GM18868 (cell line): ENCODE measurements at regions not wholly inside any gene's neighbourhood (a gene's known extent, or its start where the extent isn't known, plus 50 kb on each side); places are given as distances from the start of the nearest gene placed in this dataset.
A peak's percentile ranks its signal among the peaks of the same experiment; 100 is the strongest.
"Not testable (repeated sequence)": the region's sequence is repeated elsewhere in the genome, so short reads cannot be mapped to it uniquely, and the experiment has no call there.

Source experiments
- ATAC-seq: cut with Tn5 transposase; IDR thresholded peaks from one replicate; pipeline ENCODE4 v1.9.1; 2021; ENCODE audit warnings: mild to moderate bottlenecking, moderate library complexity; ENCODE audit not compliant: unreplicated experiment

DNA sequence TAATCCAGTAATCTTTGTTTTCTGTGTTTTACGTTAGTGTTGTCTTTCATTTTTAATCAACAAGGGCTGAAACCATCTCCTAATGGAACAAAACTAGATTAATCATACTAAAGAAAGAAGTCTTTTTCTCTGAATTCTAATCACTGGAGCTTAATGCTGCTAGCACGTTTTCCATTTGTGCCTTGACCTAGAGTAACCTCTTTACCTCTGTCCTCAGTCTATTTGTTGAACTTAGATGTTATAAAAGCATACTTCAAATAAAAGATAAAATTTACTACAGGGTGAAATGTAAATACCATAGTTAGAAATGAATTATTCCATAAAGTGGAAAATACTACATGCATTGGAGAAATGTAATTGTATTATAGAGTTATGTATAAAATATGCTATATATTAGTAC, 207.1 kb downstream of the NKX6-1 start:
- no peak for ATAC-seq

GRCh38 chr4:84286048-84286447, 213.0 kb downstream of the NKX6-1 start:
- ATAC-seq = no peak

- no peak for ATAC-seq
Measured at GRCh38 chr4:84279678-84280077, 219.4 kb downstream of the NKX6-1 start.

- ATAC-seq = no peak
Measured at GRCh38 chr4:84277923-84278322, 221.2 kb downstream of the NKX6-1 start.

GRCh38 chr4:84276752-84277151, 222.3 kb downstream of the NKX6-1 start:
- no peak for ATAC-seq

GRCh38 chr4:84269536-84270044, 229.5 kb downstream of the NKX6-1 start:
- no peak for ATAC-seq

DNA sequence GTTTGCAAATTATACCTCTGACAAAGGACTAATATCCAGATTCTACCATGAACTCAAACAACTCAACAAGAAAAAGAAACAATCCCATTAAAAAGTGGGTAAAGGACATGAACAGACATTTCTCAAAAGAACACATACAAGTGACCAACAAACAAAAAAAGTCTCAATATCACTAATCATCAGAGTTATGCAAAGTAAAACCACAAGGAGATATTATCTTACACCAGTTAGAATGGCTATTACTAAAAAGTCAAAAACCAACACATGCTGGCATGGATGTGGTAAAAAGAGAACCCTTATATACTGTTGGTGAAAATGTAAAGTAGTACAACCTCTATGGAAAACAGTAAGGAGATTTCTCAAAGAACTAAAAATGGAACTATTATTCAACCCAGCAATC, 234.4 kb downstream of the NKX6-1 start:
- ATAC-seq = no peak

DNA sequence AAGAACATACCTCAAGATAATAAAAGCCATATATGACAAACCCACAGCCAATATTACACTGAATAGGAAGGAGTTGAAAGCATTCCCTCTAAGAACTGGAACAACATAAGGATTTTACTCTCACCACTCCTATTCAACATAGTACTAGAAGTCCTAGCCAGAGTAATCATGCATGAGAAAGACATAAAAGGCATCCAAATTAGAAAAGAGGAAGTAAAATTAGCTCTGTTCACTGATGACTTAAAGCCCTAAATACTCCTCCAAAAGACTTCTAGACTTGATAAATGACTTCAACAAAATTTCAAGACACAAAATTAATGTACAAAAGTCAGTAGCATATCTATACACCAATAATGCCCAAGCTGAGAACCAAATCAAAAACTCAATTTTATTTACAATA, 235.7 kb downstream of the NKX6-1 start:
- ATAC-seq = peak; percentile 57

- no peak for ATAC-seq
Measured at GRCh38 chr4:84260495-84260894, 238.6 kb downstream of the NKX6-1 start.

GRCh38 chr4:84258905-84259830, 239.9 kb downstream of the NKX6-1 start:
- peak; percentile 80 for ATAC-seq

DNA sequence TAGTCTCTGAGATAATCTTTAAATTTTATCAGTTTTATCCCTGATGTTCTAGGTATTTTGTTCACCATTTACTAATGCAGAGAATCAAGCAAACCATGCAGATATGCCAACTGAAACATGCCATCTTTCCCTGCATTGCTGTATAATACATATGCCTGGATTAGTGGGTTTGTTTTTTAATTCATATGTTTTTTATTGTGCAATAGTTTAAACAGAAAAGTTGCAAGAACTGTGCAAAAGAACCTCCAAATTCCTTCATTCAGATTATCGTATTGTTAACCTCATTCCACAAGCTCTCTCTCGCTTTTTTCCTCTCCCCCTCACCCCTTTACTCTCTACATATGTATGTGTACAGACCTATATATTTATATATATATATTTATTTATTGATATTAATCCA, 244.6 kb downstream of the NKX6-1 start:
- ATAC-seq = no peak

- ATAC-seq = no peak
Measured at GRCh38 chr4:84249521-84249920, 249.6 kb downstream of the NKX6-1 start.

DNA sequence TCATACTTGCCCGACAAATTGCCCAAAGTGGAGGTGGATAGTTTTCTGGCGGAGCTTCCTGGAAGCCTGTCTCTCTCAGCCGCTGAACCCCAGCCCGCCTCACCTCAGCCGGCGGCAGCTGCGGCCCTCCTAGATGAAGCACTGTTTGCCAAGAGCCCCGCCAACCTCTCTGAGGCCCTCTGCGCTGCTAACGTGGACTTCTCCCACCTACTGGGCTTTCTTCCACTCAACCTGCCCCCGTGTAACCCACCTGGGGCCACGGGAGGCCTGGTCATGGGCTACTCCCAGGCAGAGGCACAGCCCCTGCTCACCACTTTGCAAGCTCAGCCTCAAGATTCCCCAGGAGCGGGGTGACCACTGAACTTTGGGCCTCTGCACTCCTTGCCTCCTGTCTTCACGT, 254.1 kb downstream of the NKX6-1 start:
- ATAC-seq = not testable (repeated sequence)

GRCh38 chr4:84244346-84244801, 254.7 kb downstream of the NKX6-1 start:
- ATAC-seq = not testable (repeated sequence)

DNA sequence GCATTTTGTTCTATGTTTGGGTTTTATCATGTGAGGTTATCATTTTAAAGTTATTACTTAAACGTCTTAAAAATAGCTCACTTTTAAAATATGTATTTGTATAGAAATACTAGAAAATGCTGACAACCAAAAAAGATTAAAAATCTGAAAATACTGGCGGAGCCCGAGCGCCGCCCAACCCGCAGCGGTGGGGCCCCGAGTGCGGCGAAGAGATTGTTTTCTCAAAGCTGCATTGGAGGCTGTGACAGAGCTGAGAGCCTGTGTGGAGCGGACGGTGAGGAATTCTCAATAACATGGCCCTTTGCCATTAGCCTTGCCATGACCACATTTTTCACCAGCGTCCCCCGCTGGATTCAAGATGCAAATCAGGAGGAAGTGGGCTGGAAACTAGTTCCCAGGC, 255.4 kb downstream of the NKX6-1 start:
- ATAC-seq = no peak

DNA sequence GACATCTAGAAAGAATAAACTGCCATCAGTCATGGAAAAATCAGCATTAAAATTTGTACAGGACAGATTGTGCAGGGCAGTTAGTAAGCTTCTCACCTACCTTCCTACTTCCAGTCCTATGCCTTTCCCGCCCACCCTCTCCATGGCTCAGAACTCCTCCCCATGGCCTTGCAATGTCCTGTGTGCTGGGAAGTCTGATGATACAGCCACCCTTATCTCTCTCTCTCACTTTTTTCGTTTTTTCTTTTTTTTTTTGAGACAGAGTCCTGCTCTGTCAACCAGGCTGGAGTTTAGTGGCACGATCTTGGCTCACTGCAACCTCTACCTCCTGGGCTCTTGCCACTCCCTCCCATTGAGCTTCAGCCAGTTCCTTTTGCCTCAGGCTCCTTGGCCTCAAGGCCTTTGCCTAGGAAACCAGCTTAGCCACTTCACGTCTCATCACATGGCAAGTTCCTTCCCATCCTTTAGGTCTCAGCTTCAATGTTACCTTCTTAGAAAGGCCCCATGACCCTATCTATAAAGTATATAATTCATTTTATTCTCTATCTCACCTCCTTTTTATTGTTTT, 259.7 kb downstream of the NKX6-1 start:
- no peak for ATAC-seq

- no peak for ATAC-seq
Measured at GRCh38 chr4:84238247-84239090, 260.6 kb downstream of the NKX6-1 start.

GRCh38 chr4:84237008-84237407, 262.1 kb downstream of the NKX6-1 start:
- no peak for ATAC-seq

DNA sequence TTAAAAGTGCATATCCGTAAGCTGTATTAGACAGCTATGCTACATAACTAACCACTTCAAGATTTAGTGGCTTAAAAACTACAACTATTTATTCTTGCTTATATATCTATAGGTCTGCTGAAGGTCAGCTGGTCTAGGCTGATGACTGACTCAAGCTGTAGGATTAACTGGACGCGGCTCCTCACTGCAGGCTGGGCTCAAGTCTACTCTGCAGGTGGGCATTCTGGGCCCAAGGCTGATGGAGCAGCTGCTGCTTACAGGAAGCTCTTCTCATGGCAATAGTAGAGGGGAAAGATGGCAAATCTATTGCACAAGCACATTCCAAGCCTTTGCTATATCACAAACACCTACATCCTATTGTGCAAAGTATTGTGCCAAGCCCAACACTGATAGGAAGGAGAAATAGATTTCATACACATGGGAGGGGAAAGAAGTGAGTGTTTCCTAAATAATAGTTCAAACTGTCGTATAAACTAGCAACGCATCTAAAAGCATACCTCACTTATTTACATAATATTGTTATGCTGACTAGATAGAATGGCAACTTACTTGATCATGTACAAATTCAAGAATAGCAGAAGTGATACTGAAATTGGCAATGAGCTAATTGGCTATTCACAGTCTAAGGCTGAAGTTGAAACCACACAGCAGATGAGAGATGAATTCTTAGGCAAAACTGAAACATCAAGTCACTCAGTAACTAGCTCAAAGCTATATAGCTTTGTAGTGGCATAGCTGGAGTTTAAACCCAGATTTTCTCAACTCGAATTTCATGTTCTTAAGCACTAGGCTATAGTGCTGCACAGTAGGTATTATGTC, 263.8 kb downstream of the NKX6-1 start:
- ATAC-seq = peak; percentile 95
